K562 (cell line): ENCODE measurements at regions not wholly inside any gene's neighbourhood (a gene's known extent, or its start where the extent isn't known, plus 50 kb on each side); places are given as distances from the start of the nearest gene placed in this dataset.

Experiments
- ATAC-seq: fragments of 200-7000 bp; cut with Tn5 transposase; 3 replicates; pipeline ENCODE4 v1.9.1; 2020; ENCODE audit warnings: moderate library complexity
- BruUV-seq: library from RNA; stranded (reverse); fragments of 400-500 nt; replicated peaks from 2 replicates; lab custom pipeline; 2021; lab: Mats Ljungman, UMichigan
- CTCF ChIA-PET: fragments of 300-600 bp; formaldehyde crosslinking; extraction: SDS; loops from one replicate; lab custom pipeline; 2021; ENCODE audit warnings: low intra/inter-chr PET ratio; lab: Yijun Ruan, JAX
- POLR2A ChIA-PET: fragments of 300-600, 350-650 bp; sonication (Branson Sonifier 250); formaldehyde crosslinking; extraction: SDS; loops from one replicate; lab custom pipeline; 2021; ENCODE audit warnings: antibody characterized with exemption, inconsistent platforms; lab: Yijun Ruan, JAX
- DNase-seq, 4 experiments: peaks; one replicate each; pipeline versions ENCODE4 v3.0.0 to v3.0.0-alpha.2; 2011 to 2018; ENCODE audit warnings: low spot score in 3 of 4, mixed read lengths in 3 of 4; ENCODE audit errors: extremely low read depth in 1 of 4
- FAIRE-seq: peaks from 2 replicates; lab custom pipeline; 2011; peaks lifted over from hg19 to GRCh38; lab: Jason Lieb, UNC
- H2AFZ ChIP-seq: 2 replicates; pipeline ENCODE4 v1.6.0; 2011; ENCODE audit warnings: low read depth, low read length, control low read depth, inconsistent platforms
- H3K27ac ChIP-seq: fragments of 200-600 bp; 3 replicates; pipeline ENCODE4 v1.8.0; 2011; ENCODE audit warnings: low read depth, mild to moderate bottlenecking, control low read depth, inconsistent platforms, low read length, moderate library complexity, mixed read lengths; ENCODE audit errors: extremely low read depth
- H3K27me3 ChIP-seq, 2 experiments: fragments of 300-600 bp in 1 of 2; 2 replicates in 1 of 2; 3 replicates in 1 of 2; pipeline versions ENCODE4 v1.6.0 to v1.8.0; 2011; ENCODE audit warnings: inconsistent platforms in 2 of 2, low read length in 2 of 2, mild to moderate bottlenecking in 1 of 2, mixed read lengths in 1 of 2, moderate library complexity in 1 of 2; ENCODE audit not compliant: control insufficient read depth in 2 of 2, insufficient read depth in 2 of 2
- H3K36me3 ChIP-seq: fragments of 300-600 bp; 3 replicates; pipeline ENCODE4 v1.8.0; 2011; ENCODE audit warnings: mild to moderate bottlenecking, low read length, inconsistent platforms; ENCODE audit not compliant: control insufficient read depth, insufficient read depth
- H3K4me1 ChIP-seq, 2 experiments: fragments of 200-600 bp in 1 of 2; replicated peaks in 1 of 2; 2 replicates in 1 of 2; 3 replicates in 1 of 2; pipeline versions ENCODE4 v1.5.1 to v1.8.0; 2011; ENCODE audit warnings: inconsistent platforms in 2 of 2, low read length in 2 of 2, mild to moderate bottlenecking in 1 of 2, mixed read lengths in 1 of 2, moderate library complexity in 1 of 2; ENCODE audit not compliant: control insufficient read depth in 2 of 2, insufficient read depth in 2 of 2
- H3K4me2 ChIP-seq: 2 replicates; pipeline ENCODE4 v1.6.1; 2011; ENCODE audit warnings: low read length, control low read depth, inconsistent platforms, mixed read lengths; ENCODE audit not compliant: insufficient read depth
- H3K4me3 ChIP-seq: fragments of 200-600 bp; sonication (generic), shearing (Covaris generic); 2 replicates; pipeline ENCODE4 v1.5.1; 2016; ENCODE audit warnings: control low read depth, inconsistent platforms
- H3K79me2 ChIP-seq: fragments of 200-600 bp; 3 replicates; pipeline ENCODE4 v1.8.0; 2011; ENCODE audit warnings: low read length, inconsistent platforms; ENCODE audit not compliant: control insufficient read depth, insufficient read depth
- H3K9ac ChIP-seq, 2 experiments: 2 replicates each; pipeline versions ENCODE4 v1.6.0 to v1.6.1; 2011; ENCODE audit warnings: low read depth in 2 of 2, low read length in 2 of 2, control low read depth in 1 of 2, inconsistent platforms in 1 of 2, mild to moderate bottlenecking in 1 of 2, mixed read lengths in 1 of 2; ENCODE audit not compliant: insufficient read depth in 1 of 2
- H3K9me1 ChIP-seq: one replicate; pipeline ENCODE4 v1.6.0; 2011; ENCODE audit warnings: inconsistent platforms, mild to moderate bottlenecking, low read length, moderate library complexity; ENCODE audit not compliant: control insufficient read depth, insufficient read depth
- H3K9me3 ChIP-seq: replicated peaks from 2 replicates; pipeline ENCODE4 v1.5.1; 2011; ENCODE audit warnings: low read depth, low read length, inconsistent platforms; ENCODE audit not compliant: control insufficient read depth, insufficient read depth
- H4K20me1 ChIP-seq: replicated peaks from 2 replicates; pipeline ENCODE4 v1.6.1; 2011; ENCODE audit warnings: low read length, inconsistent platforms, mixed read lengths; ENCODE audit not compliant: control insufficient read depth, insufficient read depth
- ARNT ChIP-seq, 2 experiments: fragments of 450-650 bp; IDR thresholded peaks; 2 replicates each; pipeline ENCODE4 v1.6.1; 2016; ENCODE audit warnings: mild to moderate bottlenecking in 1 of 2
- BCOR ChIP-seq: fragments of 450-650 bp; IDR thresholded peaks from 2 replicates; pipeline ENCODE4 v1.6.1; 2016
- CEBPB ChIP-seq: fragments of 450-650 bp; IDR thresholded peaks from 2 replicates; pipeline ENCODE4 v1.6.1; 2016; ENCODE audit warnings: missing genetic modification characterization, missing compliant biosample characterization
- CEBPG ChIP-seq, 3 experiments: fragments of 200-800 bp in 1 of 3; sonication (Bioruptor generic) in 1 of 3; sonication (generic) in 1 of 3; formaldehyde crosslinking in 1 of 3; IDR thresholded peaks in 2 of 3; conservative IDR thresholded peaks in 1 of 3; 2 replicates each; pipeline versions ENCODE4 v1.6.1 to v1.8.0; 2016 to 2022; ENCODE audit warnings: missing compliant biosample characterization in 2 of 3, missing genetic modification characterization in 2 of 3, mild to moderate bottlenecking in 1 of 3, missing genetic modification reagents in 1 of 3
- DMBX1 ChIP-seq: fragments of 250-450 bp; sonication (Bioruptor Pico); IDR thresholded peaks from 2 replicates; pipeline ENCODE4 v1.8.0; 2022; ENCODE audit warnings: inconsistent platforms, mild to moderate bottlenecking, moderate library complexity, borderline replicate concordance
- ELK1 ChIP-seq: sonication (generic); formaldehyde crosslinking; IDR thresholded peaks from 2 replicates; pipeline ENCODE4 v1.8.1; 2022; ENCODE audit warnings: missing genetic modification reagents
- HES1 ChIP-seq: fragments of 450-650 bp; IDR thresholded peaks from 2 replicates; pipeline ENCODE4 v1.6.1; 2016; ENCODE audit warnings: low read depth, mild to moderate bottlenecking, moderate library complexity
- HMGN3 ChIP-seq: IDR thresholded peaks from 2 replicates; pipeline ENCODE4 v1.6.1; 2011; ENCODE audit warnings: borderline replicate concordance, low read depth, mild to moderate bottlenecking, mixed read lengths, low read length; ENCODE audit not compliant: insufficient read length; ENCODE audit errors: extremely low read depth
- HNRNPUL1 ChIP-seq: fragments of 200-400 bp; formaldehyde crosslinking; IDR thresholded peaks from 2 replicates; pipeline ENCODE4 v1.6.1; 2017; ENCODE audit warnings: low read length
- KDM4B ChIP-seq, 2 experiments: fragments of 450-650 bp in 1 of 2; sonication (generic) in 1 of 2; IDR thresholded peaks; 2 replicates each; pipeline ENCODE4 v1.6.1; 2016 to 2017; ENCODE audit warnings: borderline replicate concordance in 2 of 2, antibody characterized with exemption in 1 of 2, low read depth in 1 of 2, mild to moderate bottlenecking in 1 of 2
- MTF1 ChIP-seq: fragments of 250-450 bp; sonication (Bioruptor Pico); IDR thresholded peaks from 2 replicates; pipeline ENCODE4 v1.9.0; 2021; ENCODE audit warnings: moderate library complexity, mild to moderate bottlenecking, inconsistent platforms, borderline replicate concordance
- MXI1 ChIP-seq: IDR thresholded peaks from 2 replicates; pipeline ENCODE4 v1.6.1; 2011; ENCODE audit warnings: low read depth, mild to moderate bottlenecking, improper control_type of control experiment, low read length
- NUFIP1 ChIP-seq: fragments of 450-650 bp; IDR thresholded peaks from 2 replicates; pipeline ENCODE4 v1.6.1; 2018; ENCODE audit not compliant: partially characterized antibody
- TCFL5 ChIP-seq: fragments of 250-450 bp; sonication (Bioruptor Pico); conservative IDR thresholded peaks from 2 replicates; pipeline ENCODE4 v1.6.1; 2021; ENCODE audit warnings: mild to moderate bottlenecking, moderate library complexity, matching md5 sums
- XRCC5 ChIP-seq: fragments of 200-400 bp; formaldehyde crosslinking; IDR thresholded peaks from 2 replicates; pipeline ENCODE4 v1.6.1; 2017; ENCODE audit warnings: low read depth, mild to moderate bottlenecking, low read length
- ZC3H11A ChIP-seq: IDR thresholded peaks from 2 replicates; pipeline ENCODE4 v1.6.1; 2012; ENCODE audit warnings: low read depth, low read length, improper control_type of control experiment
- ZC3H8 ChIP-seq: fragments of 450-650 bp; IDR thresholded peaks from 2 replicates; pipeline ENCODE4 v1.6.1; 2017
- ZNF408 ChIP-seq: fragments of 250-450 bp; sonication (Bioruptor Pico); IDR thresholded peaks from 2 replicates; pipeline ENCODE4 v1.4.0; 2020; ENCODE audit warnings: low read depth, mild to moderate bottlenecking, moderate library complexity
- ZNF583 ChIP-seq: fragments of 250-450 bp; sonication (Bioruptor Pico); IDR thresholded peaks from 2 replicates; pipeline ENCODE4 v1.4.0; 2020
- WGBS: fragments of 100-300 bp; shearing (Covaris generic); methylation state at CpG from one replicate; pipeline ENCODE4 v1.1.6; 2016; ENCODE audit warnings: low coverage, mixed read lengths; ENCODE audit not compliant: insufficient coverage; ENCODE audit errors: missing lambda C conversion rate; 5-methylcytosine and 5-hydroxymethylcytosine counted together
- in situ Hi-C: fragments of 300-500 bp; cut with MboI; formaldehyde crosslinking; loops from 4 replicates; pipeline ENCODE4 v1.15.0; 2018; ENCODE audit warnings: inconsistent platforms, mixed read lengths
- intact Hi-C: fragments of 100-400 bp; cut with micrococcal nuclease; formaldehyde crosslinking; loops from 2 replicates; pipeline ENCODE4 v1.14.2; 2022

- TF ChIP-seq CEBPG (CRISPR knock-in tag; IDR thresholded peaks at IDR 0.05) (no peak), CEBPG (tag; conservative IDR thresholded peaks at IDR 0.05 in 1 of 2, IDR thresholded peaks at IDR 0.05 in 1 of 2) (no peak), ELK1 (no peak), HNRNPUL1 (no peak), DMBX1 (CRISPR knock-in tag) (no peak), ZNF408 (no peak)
These were observed 529.8 kb upstream of the CADM1 start (continued) for GRCh38 chr11:116033931-116034553.

GRCh38 chr11:116030697-116031331 is 526.6 kb upstream of the CADM1 start:
- in situ Hi-C loops: no loop called here
- H3K79me2 ChIP-seq: no peaks in the 10 kb centered on the region
- H3K36me3 ChIP-seq: no peaks in the 10 kb centered on the region
- 0% methylated on average over 4 of the region's 4 CpGs for WGBS
- no peaks in the 10 kb centered on the region; a peak in 1 of 5 replicates for H3K27me3 ChIP-seq
- H3K4me1 ChIP-seq: no peaks in the 10 kb centered on the region
- no peak for DNase-seq
- ATAC-seq: no peak
- FAIRE-seq: no peak
- no peak overlapping the region for H3K4me2 ChIP-seq
- no peaks in the 10 kb centered on the region for H4K20me1 ChIP-seq
- no peak overlapping the region for H3K4me3 ChIP-seq
- no TSS peak for BruUV-seq
- H3K9me3 ChIP-seq: no peaks in the 10 kb centered on the region
- ChIA-PET CTCF (no interaction called here), POLR2A (no interaction called here)
- no peak overlapping the region for H3K27ac ChIP-seq
- intact Hi-C loops: no loop called here
- no peaks in the 10 kb centered on the region for H3K9me1 ChIP-seq
- H2AFZ ChIP-seq: no peak overlapping the region
- H3K9ac ChIP-seq: no peak overlapping the region
- TF ChIP-seq ZC3H8: no peak
- TF ChIP-seq KDM4B (IDR thresholded peaks at IDR 0.05; ENCODE audit: borderline replicate concordance in 2 of 2, low read depth in 1 of 2): no peak
- no peak for TF ChIP-seq BCOR
- TF ChIP-seq MXI1: no peak
- TF ChIP-seq XRCC5: no peak
- no peak for TF ChIP-seq HES1
- no peak for TF ChIP-seq ZNF583 (CRISPR knock-in tag)
- no peak for TF ChIP-seq MTF1
- no peak for TF ChIP-seq NUFIP1
- no peak for TF ChIP-seq ZC3H11A
- TF ChIP-seq TCFL5 (CRISPR knock-in tag): no peak
- no peak for TF ChIP-seq ARNT (IDR thresholded peaks at IDR 0.05)
- no peak for TF ChIP-seq HMGN3
- TF ChIP-seq CEBPB (tag): no peak
- TF ChIP-seq, all 486 proteins: peak for 0
